GM10847 (cell line): ENCODE measurements at regions not wholly inside any gene's neighbourhood (a gene's known extent, or its start where the extent isn't known, plus 50 kb on each side); places are given as distances from the start of the nearest gene placed in this dataset.

Source experiments
- POLR2A ChIP-seq: IDR thresholded peaks from 2 replicates; pipeline ENCODE4 v1.6.1; 2011; ENCODE audit not compliant: insufficient read length; ENCODE audit errors: extremely low read depth

DNA sequence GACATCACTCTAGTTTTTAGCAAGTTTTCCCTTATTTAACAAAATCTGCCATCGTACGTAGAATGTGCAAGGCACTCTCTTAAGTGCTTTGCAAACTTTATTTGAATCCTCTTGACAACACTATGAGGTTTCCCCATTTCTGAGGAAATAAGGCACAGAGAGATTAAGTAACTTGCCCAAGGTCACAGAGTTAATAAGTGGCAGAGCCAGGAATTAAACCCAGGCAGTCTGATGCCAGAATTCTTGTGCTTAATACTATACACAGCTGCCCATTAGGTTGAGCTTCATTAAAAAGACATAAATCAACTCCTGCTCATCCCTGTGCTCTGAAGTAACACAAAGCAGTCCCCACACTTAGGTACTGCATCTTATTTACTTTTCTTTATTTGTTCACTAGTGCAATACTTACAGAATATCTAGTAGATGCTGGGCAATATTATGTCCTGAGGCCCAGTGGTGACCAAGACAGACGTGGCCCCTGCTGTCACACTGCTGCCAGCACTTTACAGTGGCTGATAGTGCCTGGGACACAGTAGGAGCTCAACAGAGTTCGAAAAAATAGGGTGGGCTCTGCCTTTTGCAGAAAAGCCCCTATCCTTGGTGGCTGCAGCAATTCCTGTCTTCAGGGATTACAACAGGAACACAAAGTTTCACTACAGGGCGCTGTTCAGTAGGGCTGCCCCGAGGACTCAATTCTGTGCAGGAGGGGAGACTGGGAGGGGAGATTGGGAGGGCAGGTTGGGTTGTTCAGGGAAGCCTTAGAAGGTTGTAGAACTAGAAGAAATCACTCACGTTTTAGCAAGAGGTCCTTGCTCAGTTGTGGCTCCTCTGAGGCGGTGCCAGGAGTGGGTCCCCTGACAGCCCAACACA lies 138.3 kb upstream of the TPM1 start:
- TF ChIP-seq POLR2A = no peak

DNA sequence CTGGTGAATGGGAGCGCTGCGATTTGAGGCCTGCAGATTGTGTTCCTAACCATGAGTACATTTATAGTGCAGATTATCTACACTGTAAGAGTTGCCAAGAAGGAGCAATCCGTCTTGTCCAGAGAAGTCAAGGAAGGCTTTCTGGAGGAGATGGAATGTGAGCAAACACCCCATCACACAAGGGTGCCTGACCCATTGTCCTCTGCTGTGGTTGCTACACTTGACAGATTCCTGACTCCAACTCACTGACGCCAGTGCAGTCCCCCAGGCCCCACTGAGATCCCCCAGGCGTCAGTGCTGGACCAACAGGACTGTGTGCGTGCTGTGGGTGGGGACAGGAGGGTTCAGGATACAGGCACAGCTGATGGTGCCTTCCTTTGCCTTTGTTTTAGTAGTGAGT lies 135.9 kb upstream of the TPM1 start:
- no peak for TF ChIP-seq POLR2A

DNA sequence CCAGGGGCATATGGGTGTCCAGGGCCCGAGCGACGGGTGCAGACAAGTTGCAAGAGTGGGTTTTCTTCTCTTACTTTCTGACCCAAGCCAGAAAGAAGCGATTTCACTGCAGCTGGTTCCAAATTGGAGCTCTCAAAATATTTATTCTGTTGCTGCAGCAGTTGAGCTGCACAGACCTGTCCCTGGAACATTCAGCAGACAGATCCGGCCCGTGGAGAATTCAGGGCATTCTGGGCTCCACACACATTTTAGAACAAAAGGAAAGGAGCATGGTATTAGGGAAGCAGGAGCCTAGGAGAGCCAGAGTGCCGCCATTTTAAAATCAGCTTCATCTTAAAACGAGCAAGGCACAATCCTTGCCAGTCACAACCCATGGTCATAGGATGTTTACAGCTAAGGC lies 135.3 kb upstream of the TPM1 start:
- TF ChIP-seq POLR2A = no peak

DNA sequence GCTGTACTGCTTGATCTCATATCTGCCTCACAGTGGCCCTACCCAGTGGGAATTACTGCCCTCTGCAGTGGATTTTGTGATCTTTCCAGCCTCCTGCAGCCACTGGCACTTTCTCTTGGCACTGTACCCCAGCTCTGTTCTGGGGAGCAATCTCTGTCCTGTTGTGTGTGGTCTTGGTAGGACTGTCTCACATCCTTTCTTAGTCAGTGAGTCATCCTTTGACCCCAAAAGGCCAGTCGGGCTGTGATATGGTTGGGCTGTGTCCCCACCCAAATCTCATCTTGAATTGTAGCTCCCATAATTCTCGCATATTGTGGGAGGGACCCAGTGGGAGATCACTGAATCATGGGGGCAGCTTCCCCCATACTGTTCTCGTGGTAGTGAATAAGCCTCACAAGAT lies 133.3 kb upstream of the TPM1 start:
- no peak for TF ChIP-seq POLR2A

DNA sequence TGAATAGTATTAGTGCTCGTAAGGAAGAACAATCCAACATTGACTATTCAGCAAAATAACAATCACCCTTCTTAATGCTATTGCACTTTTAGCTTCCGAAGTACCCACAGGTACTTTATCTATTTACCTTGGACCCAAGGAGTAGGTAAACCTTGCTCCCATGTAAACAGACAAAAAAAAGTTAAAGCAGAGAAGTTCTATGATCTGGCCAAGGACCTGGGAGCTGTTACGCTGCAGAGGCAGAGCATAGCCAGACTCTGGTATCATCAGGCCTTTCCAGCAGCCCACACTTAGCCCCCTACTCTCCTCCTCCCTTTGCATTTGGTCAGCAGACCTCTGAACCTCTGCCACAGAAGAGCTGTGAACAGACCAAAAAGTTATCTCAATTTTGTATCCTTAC lies 130.3 kb upstream of the TPM1 start:
- no peak for TF ChIP-seq POLR2A

DNA sequence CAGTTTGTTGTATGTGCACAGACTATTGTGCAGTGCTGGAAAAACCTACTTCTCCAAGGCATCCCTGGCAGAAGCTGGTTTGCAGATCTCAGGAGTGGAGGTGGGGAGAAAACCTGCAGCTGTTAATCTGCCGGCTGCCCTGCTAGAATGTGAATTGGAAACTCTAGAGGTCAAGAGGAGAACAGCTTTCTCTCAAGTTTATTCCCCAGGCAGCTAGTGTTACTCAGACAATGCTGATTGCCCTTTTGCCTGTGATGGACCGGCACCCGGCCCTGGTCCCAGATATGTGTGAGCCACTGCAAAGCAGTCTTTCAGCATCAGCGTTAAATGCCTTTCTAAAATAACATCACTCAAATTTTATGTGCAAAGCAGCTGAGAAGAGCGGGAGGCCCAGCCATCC lies 129.7 kb upstream of the TPM1 start:
- TF ChIP-seq POLR2A = no peak

DNA sequence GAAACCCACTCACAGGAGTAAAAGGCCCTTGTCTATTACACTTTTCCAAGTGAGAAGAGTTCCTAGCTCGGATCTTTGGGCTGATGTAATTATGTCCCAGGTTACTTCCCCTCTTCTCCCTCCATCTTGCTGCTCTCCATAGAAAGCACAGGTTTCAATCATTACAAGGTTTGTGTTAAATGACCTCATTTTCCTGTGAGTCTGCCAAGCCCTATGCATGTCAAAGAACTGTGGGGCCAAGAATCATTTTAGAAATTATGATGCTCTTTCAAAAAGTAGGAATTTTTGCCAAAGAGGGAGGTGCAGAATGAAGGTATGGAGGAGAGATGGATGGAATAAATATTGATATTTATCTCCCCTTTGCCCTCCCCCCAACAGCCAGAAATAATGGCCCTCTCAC lies 129.3 kb upstream of the TPM1 start:
- TF ChIP-seq POLR2A = no peak

DNA sequence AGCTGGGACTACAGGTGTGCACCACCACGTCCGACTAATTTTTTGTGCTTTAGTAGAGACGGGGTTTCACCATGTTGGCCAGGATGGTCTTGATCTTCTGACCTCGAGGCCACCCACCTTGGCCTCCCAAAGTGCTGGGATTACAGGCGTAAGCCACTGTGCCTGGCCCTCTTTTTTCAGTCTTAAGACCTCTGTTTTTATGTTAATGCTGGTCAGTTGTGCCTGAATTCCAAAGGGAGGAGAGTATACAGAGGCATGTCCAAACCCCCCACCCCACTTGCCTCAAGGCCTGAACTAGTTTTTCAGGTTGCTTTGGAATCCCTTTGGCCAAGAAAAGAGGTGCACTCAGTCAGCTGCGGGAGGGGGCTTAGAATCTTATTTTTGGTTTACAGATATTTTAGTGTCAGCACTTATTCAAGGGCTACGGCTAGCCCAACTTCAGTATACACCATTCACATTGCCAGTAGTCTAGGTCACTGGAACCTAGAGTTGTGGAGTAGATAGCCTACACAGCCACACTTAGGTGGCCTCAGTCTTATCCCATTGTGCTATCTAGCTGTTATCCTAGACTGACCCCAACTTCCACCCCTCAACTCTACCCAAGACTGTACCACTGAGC lies 128.0 kb upstream of the TPM1 start:
- TF ChIP-seq POLR2A = no peak

DNA sequence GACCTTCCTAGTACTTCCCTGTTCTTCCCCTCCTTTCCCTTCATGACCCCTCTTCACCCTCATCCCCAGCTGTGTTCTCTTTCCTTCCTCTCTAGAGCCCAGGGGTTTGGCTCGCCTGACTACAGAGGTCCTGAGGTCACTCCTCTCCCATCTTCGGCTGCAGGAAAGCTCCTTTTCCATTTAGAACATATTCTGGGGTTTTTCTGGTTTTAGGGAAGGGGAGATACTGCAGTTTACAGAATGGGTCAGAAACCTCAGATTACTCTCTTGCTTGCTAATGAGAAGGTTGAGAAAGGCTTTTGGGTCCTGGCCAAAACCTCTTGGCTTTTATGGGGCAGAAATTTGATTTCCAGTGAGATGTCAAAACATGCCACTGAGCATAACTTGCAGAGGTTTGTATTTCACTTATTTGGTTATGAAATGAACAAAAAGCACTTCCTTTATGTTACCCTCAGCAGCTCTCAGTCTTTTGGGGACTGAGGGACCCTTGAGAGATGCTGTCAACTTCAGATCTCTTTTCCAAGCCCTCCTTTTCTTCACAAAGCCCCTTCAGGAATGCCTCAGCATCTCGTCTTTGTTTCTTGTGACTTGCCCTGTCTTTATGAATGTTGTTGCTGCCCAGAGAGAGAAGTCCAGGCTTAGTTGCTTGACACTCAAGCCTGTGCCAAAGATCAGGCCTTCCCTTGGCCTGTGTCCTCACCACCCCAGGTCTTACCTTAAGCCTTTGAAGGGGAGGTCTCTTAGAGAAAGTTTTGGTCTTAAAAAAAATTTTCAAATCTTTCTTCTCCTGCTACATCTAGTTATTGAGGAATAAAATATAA lies 121.7 kb upstream of the TPM1 start:
- TF ChIP-seq POLR2A = no peak

DNA sequence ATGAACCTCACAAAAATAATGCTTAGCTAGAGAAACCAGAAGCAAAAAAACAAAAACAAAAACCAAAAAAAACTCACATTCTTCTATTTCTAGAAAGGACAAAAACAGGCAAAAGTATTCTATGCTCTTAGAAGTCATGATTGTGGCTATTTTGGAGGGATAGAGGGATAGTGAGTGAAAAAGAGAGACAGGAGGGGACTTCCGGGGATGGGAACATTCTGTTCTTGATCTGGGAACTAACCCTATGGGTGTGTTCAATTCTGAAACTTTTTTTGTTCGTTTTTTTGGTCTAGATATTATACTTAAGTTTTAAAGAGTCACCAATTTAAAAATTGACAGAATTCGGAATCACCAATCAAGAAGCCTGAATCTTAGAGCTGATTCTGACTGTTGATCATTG lies 120.0 kb upstream of the TPM1 start:
- TF ChIP-seq POLR2A = no peak

DNA sequence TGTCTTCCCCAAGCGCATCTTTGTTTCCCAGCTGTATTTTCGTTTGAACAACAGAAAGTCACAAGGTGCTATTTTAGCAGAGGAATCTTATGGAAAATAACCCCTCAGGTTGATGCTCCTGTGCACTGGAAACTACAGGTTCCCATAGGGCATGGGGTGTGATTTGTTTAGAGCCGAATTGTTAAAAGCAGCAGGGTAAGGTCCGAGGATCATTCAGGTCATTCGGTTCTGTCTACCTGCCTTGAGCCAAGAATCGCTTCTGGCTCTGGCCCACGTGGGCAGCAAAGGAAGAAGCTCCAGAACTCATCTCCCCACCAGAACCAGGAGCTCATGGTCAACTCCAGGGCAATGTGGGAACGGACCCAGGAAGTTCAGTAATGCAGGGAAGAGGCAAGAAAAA lies 116.7 kb upstream of the TPM1 start:
- TF ChIP-seq POLR2A = no peak

DNA sequence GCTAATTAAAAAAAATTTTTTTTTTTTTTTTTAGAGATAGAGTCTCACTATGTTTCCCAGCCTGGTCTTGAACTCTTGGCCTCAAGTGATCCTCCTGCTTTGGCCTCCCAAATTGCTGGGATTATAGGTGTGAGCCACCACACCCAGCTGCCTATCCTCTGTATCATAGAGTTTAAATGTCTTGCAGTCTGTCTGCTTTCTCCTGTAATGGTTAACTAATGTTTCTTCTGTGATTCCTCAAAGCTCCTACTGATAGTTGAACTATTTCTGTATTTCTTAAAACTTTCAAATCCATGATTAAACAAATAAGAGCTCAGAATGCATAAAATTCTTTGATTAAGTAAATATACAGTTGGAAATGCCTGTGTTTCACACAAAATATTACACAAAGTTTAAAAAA lies 115.4 kb upstream of the TPM1 start:
- TF ChIP-seq POLR2A = no peak

DNA sequence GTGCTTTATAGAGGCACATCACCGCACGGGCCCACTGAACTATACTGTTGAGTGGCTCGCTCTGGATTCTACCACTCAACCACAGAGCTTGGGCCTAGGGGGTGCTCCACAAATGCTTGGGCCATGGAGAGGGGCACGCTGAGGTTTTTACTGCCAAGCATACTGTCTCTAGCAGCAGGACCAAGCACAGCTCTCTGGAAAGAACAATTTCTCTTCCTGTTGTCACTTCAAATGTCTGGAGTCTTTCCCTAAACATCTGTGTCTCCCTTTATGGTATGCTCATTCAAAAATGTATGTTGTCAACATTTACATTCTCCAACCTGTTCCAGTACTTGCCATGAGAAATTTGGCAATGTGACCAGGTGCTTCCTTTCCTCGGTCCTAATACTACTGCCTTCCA lies 114.7 kb upstream of the TPM1 start:
- TF ChIP-seq POLR2A = no peak

DNA sequence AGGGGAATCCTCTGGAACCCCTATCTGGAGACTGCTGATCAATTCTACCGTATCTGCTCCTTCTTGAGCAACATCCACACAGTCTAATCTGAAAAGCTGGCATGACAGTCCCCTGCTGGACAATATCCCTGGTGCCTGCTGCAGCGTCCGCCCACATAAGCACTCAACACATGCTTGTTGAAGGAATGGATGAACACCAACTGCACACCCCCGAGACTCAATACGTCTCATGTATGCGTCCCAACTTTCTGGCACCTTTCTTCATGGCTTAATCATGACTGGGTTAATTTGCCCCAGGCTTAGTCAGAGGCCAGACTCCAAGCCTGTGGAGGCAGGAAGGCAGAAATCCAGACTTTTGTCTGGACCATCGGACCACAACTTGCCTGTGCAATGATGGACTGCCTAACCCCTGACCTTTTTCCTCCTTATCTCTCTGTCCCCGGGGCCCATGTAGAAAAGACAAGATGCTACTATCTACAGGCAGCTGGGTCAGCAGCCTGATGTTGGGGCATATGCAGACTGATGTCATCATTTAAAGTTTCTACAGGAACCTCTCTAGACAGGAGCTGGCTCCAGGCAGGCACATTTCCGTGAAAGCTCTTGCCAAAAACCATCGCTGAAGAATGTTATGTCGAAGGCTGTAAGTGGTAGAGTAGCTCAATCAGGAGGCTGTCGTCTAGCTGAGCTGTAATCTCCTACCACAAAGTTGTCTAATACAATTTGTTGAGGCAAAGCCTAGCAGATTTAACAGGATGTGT lies 114.1 kb upstream of the TPM1 start:
- no peak for TF ChIP-seq POLR2A

DNA sequence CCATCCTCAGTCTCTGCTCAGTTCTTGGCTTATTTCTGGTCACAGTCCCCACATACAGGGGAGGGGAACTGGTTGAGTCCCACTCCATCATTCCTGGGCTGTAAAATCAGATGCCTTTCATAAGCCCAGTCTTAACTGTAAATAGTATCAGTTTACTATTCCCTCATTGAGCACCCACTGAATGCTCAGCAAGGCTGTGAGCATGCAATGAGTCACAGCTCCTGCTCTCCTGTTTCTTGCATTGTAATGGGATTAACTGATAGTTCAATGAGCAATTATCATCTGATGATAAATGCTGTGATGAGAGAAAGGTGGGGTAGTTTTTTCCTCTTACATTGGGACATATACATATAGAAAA lies 113.6 kb upstream of the TPM1 start:
- no peak for TF ChIP-seq POLR2A
